GM06990 (cell line): ENCODE measurements at regions not wholly inside any gene's neighbourhood (a gene's known extent, or its start where the extent isn't known, plus 50 kb on each side); places are given as distances from the start of the nearest gene placed in this dataset.

Experiments
- DNase-seq: peaks from one replicate; pipeline ENCODE4 v3.0.0-alpha.2; 2011; ENCODE audit not compliant: insufficient read length; ENCODE audit errors: extremely low read depth
- H3K27me3 ChIP-seq: replicated peaks from 2 replicates; pipeline ENCODE4 v1.6.0; 2011; ENCODE audit warnings: low read length; ENCODE audit not compliant: control insufficient read depth, insufficient read depth
- H3K36me3 ChIP-seq: 2 replicates; pipeline ENCODE4 v1.5.1; 2011; ENCODE audit warnings: low read length; ENCODE audit not compliant: control insufficient read depth, insufficient read depth
- H3K4me3 ChIP-seq: replicated peaks from 2 replicates; pipeline ENCODE4 v1.5.1; 2011; ENCODE audit warnings: low read depth, mild to moderate bottlenecking, control low read depth, low read length
- CTCF ChIP-seq: IDR thresholded peaks from 2 replicates; pipeline ENCODE4 v1.5.1; 2011; ENCODE audit warnings: low read length, control low read depth, mild to moderate bottlenecking, inconsistent platforms; ENCODE audit not compliant: insufficient read depth, poor library complexity, severe bottlenecking

- Histone ChIP-seq H3K36me3 (no peaks in the 10 kb centered on the region), H3K27me3 (no peaks in the 10 kb centered on the region), H3K4me3 (no peak overlapping the region)
- no peak for DNase-seq
- no peak for TF ChIP-seq CTCF
Observed at GRCh38 chr9:26324786-26325443, 567.7 kb downstream of the CAAP1 start.

GRCh38 chr9:26321935-26322334, 570.7 kb downstream of the CAAP1 start:
- H3K27me3 ChIP-seq = no peaks in the 10 kb centered on the region
- no peak for TF ChIP-seq CTCF

GRCh38 chr9:26319859-26320258, 572.7 kb downstream of the CAAP1 start:
- H3K4me3 ChIP-seq = no peak overlapping the region
- TF ChIP-seq CTCF = no peak
- no peak for DNase-seq
- no peaks in the 10 kb centered on the region for H3K27me3 ChIP-seq
- H3K36me3 ChIP-seq = no peaks in the 10 kb centered on the region

More at GRCh38 chr9:26321935-26322334, 570.7 kb downstream of the CAAP1 start:
- H3K4me3 ChIP-seq = no peak overlapping the region
- H3K36me3 ChIP-seq = no peaks in the 10 kb centered on the region
- no peak for DNase-seq

GRCh38 chr9:26313108-26313507, 579.5 kb downstream of the CAAP1 start:
- H3K4me3 ChIP-seq = no peak overlapping the region
- no peaks in the 10 kb centered on the region for H3K36me3 ChIP-seq
- no peaks in the 10 kb centered on the region for H3K27me3 ChIP-seq
- no peak for TF ChIP-seq CTCF
- DNase-seq = no peak

- Histone ChIP-seq H3K4me3 (no peak overlapping the region), H3K36me3 (no peaks in the 10 kb centered on the region), H3K27me3 (no peaks in the 10 kb centered on the region)
- no peak for DNase-seq
- no peak for TF ChIP-seq CTCF
Observed at GRCh38 chr9:26311463-26311995, 581.1 kb downstream of the CAAP1 start.

GRCh38 chr9:26310294-26310693, 582.3 kb downstream of the CAAP1 start:
- TF ChIP-seq CTCF = no peak
- no peak overlapping the region for H3K4me3 ChIP-seq
- H3K36me3 ChIP-seq = no peaks in the 10 kb centered on the region
- H3K27me3 ChIP-seq = no peaks in the 10 kb centered on the region
- no peak for DNase-seq
